ENCODE measurements at regions not wholly inside any gene's neighbourhood (a gene's known extent, or its start where the extent isn't known, plus 50 kb on each side); places are given as distances from the start of the nearest gene placed in this dataset.

DNA sequence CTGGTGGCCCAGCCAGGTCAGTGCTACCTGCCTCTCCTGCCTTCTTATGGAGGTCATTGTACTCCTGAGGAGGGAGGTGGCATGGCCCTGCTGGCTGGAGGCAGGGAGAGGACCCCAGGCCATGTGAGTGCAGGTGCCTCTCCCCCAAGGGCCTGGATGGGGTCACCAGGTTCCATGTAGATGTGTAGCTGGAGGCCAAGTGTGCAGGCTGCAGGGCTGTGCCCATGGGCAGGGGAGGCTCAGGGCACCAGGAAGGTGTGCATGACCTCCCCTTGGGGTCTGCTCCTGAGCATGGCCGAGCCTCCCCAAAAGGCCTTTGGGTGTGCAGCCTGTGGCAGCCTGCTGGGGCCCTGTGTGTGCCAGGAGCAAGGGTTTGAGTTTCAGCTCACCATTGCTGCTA lies 128.1 kb upstream of the HDAC4 start:
- Histone ChIP-seq H3K27me3 (replicated peaks; ENCODE audit: control insufficient read depth, insufficient read depth, low read length) (no peaks in the 10 kb centered on the region; the same call in none of the 2 replicates), H3K36me3 (ENCODE audit: control insufficient read depth, insufficient read depth, low read length) (no peaks in the 10 kb centered on the region), H3K4me3 (replicated peaks; ENCODE audit: low read depth, low read length) (no peak overlapping the region)
- DNase-seq (ENCODE audit: extremely low read depth, insufficient read length) = no peak
- TF ChIP-seq, protein P1, sequence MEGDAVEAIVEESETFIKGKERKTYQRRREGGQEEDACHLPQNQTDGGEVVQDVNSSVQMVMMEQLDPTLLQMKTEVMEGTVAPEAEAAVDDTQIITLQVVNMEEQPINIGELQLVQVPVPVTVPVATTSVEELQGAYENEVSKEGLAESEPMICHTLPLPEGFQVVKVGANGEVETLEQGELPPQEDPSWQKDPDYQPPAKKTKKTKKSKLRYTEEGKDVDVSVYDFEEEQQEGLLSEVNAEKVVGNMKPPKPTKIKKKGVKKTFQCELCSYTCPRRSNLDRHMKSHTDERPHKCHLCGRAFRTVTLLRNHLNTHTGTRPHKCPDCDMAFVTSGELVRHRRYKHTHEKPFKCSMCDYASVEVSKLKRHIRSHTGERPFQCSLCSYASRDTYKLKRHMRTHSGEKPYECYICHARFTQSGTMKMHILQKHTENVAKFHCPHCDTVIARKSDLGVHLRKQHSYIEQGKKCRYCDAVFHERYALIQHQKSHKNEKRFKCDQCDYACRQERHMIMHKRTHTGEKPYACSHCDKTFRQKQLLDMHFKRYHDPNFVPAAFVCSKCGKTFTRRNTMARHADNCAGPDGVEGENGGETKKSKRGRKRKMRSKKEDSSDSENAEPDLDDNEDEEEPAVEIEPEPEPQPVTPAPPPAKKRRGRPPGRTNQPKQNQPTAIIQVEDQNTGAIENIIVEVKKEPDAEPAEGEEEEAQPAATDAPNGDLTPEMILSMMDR (IDR thresholded peaks at IDR 0.05; ENCODE audit: insufficient read depth, low read length, poor library complexity, severe bottlenecking) = no peak

DNA sequence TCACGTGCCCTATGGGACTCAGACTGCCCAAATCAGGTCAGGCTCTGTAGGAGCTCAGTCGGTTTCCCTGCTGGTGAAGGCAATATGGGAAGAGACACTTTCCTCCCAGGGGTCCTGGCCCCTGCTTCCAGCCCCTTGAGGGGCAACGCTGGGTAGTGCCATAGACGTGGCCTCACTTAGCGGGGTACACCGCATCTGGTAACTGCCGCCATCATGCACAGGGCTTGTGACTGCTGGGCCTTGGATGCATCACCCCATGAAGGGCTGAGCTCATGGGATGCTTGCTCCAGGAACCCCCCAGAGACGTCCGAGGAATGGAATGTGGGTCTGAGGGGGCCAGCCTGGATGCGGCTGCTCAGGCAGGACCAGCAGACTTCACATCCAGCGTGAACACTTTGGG lies 127.3 kb upstream of the HDAC4 start:
- Histone ChIP-seq H3K4me3 (replicated peaks; ENCODE audit: low read depth, low read length) (no peak overlapping the region), H3K36me3 (ENCODE audit: control insufficient read depth, insufficient read depth, low read length) (no peaks in the 10 kb centered on the region), H3K27me3 (replicated peaks; ENCODE audit: control insufficient read depth, insufficient read depth, low read length) (no peaks in the 10 kb centered on the region; the same call in 1 of the 2 replicates)
- TF ChIP-seq, protein P1 (IDR thresholded peaks at IDR 0.05; ENCODE audit: insufficient read depth, low read length, poor library complexity, severe bottlenecking) = no peak
- DNase-seq (ENCODE audit: extremely low read depth, insufficient read length) = no peak

DNA sequence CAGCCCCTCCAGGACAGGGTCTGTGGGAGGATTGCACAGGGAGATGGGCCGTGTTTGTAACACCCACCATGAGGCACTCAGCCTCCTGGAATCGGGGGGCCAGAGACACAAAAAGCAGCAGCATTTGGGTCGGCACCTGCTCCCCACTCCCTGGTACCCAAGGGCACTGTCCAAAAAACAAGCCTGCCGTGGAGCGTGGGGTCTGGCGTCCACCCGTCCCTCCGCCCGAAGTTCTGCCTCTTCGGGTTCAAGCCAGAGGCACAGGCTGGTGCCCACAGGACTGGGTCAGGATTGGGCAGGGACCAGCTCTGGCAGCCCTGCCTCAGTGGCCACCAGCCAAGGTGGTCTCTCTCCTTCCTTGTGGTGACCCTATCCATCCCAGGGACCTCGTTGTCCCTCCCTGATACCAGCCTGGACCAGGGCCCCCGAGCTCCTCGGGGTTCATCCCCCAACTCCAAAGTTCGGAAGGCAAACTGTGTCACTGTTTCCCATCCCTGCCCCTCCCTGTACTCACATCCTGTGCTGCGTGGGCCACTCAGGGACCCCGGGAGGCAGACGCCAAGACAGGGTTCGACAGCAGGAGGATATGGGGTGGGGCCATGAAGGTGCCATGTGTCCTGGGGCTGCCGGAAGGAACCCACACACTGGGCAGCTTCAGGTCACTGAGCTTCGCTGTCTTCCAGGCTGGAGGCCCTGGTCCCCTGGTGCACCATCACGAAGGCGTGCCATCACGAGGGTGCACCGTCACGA lies 126.0 kb upstream of the HDAC4 start:
- no peaks in the 10 kb centered on the region for H3K36me3 ChIP-seq (ENCODE audit: control insufficient read depth, insufficient read depth, low read length)
- no peak overlapping the region for H3K4me3 ChIP-seq (replicated peaks; ENCODE audit: low read depth, low read length)
- TF ChIP-seq, protein P1 (IDR thresholded peaks at IDR 0.05; ENCODE audit: insufficient read depth, low read length, poor library complexity, severe bottlenecking) = no peak
- no peaks in the 10 kb centered on the region; the same call in 1 of the 2 replicates for H3K27me3 ChIP-seq (replicated peaks; ENCODE audit: control insufficient read depth, insufficient read depth, low read length)
- DNase-seq (ENCODE audit: extremely low read depth, insufficient read length) = no peak

DNA sequence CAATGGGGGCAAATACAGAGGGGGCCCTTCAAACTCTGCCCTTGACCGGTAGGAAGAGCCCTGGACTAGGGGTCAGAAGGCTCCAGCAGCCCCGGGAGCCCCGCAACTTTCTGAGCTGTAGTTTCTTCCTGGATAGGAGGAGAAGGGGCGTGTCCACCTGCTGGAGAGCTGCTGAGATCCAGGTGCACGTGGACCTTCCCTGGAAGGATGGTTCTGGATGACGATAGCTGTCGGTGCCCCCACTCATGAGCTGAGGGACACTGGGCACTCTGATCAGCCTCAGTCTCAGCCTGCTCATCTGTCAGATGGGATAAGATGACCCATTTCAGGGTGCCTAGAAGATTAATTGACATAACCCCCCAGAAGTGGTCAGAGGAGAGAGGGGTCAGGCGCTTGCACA lies 125.2 kb upstream of the HDAC4 start:
- Histone ChIP-seq H3K4me3 (replicated peaks; ENCODE audit: low read depth, low read length) (no peak overlapping the region), H3K27me3 (replicated peaks; ENCODE audit: control insufficient read depth, insufficient read depth, low read length) (no peaks in the 10 kb centered on the region; the same call in 1 of the 2 replicates), H3K36me3 (ENCODE audit: control insufficient read depth, insufficient read depth, low read length) (no peaks in the 10 kb centered on the region)
- TF ChIP-seq, protein P1 (IDR thresholded peaks at IDR 0.05; ENCODE audit: insufficient read depth, low read length, poor library complexity, severe bottlenecking) = no peak
- DNase-seq (ENCODE audit: extremely low read depth, insufficient read length) = no peak

DNA sequence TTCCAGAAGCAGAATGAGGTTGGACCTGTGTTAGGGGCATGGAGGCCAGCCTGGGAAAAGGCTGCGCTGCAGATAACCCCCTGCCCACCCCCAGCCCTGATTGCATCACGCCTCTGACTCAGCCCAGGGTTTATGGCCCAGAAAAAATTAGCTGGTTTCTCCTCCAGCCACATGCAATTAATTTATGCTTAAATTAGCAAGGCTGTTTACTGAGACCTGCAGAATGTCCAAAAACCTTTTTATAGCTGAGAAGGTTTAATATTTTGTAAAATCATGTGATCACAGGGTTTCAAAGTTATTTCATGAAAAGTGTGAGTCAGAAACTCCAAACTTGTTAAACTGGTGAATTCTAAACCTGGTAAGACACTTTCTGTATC lies 123.1 kb upstream of the HDAC4 start:
- TF ChIP-seq, protein P1 (IDR thresholded peaks at IDR 0.05; ENCODE audit: insufficient read depth, low read length, poor library complexity, severe bottlenecking) = no peak
- Histone ChIP-seq H3K36me3 (ENCODE audit: control insufficient read depth, insufficient read depth, low read length) (no peaks in the 10 kb centered on the region), H3K27me3 (replicated peaks; ENCODE audit: control insufficient read depth, insufficient read depth, low read length) (no peaks in the 10 kb centered on the region), H3K4me3 (replicated peaks; ENCODE audit: low read depth, low read length) (no peak overlapping the region)
- DNase-seq (ENCODE audit: extremely low read depth, insufficient read length) = no peak

All from GM06990 (cell line).